ENCODE measurements at regions not wholly inside any gene's neighbourhood (a gene's known extent, or its start where the extent isn't known, plus 50 kb on each side); places are given as distances from the start of the nearest gene placed in this dataset.

DNA sequence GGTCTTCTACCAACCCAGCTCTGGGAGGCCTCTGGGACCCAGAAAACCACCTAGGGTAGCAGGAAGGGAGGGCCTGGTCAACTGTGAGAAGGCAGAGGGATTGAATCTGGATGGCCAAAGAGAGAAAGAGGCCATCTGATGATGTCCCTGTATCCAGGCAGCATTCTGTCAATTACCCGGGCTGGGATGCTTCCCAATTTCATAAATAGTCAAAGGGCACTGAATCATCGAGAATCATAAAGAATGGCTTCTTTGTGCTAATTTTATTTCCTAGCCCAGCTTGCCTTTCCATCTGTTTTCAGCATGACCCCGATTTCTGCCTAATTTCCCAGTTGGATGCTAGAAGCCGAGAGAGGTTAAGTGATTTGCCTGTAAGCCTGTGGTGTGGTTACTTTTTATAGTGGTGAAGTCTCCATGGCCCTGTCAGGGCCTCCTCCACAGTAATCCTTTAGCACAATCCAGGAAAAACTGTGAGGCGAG is 129.2 kb downstream of the FAM43A start:
- WGBS (ENCODE audit: missing lambda C conversion rate): 43% methylated on average over 5 of the region's 5 CpGs
- no peak for ATAC-seq
- Histone ChIP-seq H3K4me3 (no peak overlapping the region), H3K4me2 (no peak overlapping the region), H3K9me3 (no peaks in the 10 kb centered on the region), H3K4me1 (no peaks in the 10 kb centered on the region), H3K27ac (no peak overlapping the region)
- no peak for FAIRE-seq
- TF ChIP-seq RARB (CRISPR knock-in tag; IDR thresholded peaks at IDR 0.05): no peak
- no peak for TF ChIP-seq HOXA7 (CRISPR knock-in tag; IDR thresholded peaks at IDR 0.05)
- TF ChIP-seq, protein P1, sequence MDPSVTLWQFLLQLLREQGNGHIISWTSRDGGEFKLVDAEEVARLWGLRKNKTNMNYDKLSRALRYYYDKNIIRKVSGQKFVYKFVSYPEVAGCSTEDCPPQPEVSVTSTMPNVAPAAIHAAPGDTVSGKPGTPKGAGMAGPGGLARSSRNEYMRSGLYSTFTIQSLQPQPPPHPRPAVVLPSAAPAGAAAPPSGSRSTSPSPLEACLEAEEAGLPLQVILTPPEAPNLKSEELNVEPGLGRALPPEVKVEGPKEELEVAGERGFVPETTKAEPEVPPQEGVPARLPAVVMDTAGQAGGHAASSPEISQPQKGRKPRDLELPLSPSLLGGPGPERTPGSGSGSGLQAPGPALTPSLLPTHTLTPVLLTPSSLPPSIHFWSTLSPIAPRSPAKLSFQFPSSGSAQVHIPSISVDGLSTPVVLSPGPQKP (IDR thresholded peaks at IDR 0.05; ENCODE audit: low read depth, low read length): no peak
- no peak for TF ChIP-seq MAZ (IDR thresholded peaks at IDR 0.05; ENCODE audit: borderline replicate concordance, low read depth, low read length)
- TF ChIP-seq CHD2 (IDR thresholded peaks at IDR 0.05; ENCODE audit: low read length, partially characterized antibody): no peak
- TF ChIP-seq GATA3 (IDR thresholded peaks at IDR 0.05; ENCODE audit: borderline replicate concordance): no peak
- TF ChIP-seq, protein P2, sequence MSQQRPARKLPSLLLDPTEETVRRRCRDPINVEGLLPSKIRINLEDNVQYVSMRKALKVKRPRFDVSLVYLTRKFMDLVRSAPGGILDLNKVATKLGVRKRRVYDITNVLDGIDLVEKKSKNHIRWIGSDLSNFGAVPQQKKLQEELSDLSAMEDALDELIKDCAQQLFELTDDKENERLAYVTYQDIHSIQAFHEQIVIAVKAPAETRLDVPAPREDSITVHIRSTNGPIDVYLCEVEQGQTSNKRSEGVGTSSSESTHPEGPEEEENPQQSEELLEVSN (IDR thresholded peaks at IDR 0.05; ENCODE audit: borderline replicate concordance, low read depth): no peak
- TF ChIP-seq HDAC2 (IDR thresholded peaks at IDR 0.05): no peak
- no peak for TF ChIP-seq ESRRA (IDR thresholded peaks at IDR 0.05; ENCODE audit: borderline replicate concordance, low read length)
- no peak for TF ChIP-seq FOSL2 (IDR thresholded peaks at IDR 0.05)
- no peak for TF ChIP-seq FOSL2 (CRISPR knock-in tag; IDR thresholded peaks at IDR 0.05)
- TF ChIP-seq, protein P3, sequence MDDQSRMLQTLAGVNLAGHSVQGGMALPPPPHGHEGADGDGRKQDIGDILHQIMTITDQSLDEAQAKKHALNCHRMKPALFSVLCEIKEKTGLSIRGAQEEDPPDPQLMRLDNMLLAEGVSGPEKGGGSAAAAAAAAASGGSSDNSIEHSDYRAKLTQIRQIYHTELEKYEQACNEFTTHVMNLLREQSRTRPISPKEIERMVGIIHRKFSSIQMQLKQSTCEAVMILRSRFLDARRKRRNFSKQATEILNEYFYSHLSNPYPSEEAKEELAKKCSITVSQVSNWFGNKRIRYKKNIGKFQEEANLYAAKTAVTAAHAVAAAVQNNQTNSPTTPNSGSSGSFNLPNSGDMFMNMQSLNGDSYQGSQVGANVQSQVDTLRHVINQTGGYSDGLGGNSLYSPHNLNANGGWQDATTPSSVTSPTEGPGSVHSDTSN (IDR thresholded peaks at IDR 0.05): no peak
- TF ChIP-seq HOXB5 (CRISPR knock-in tag; IDR thresholded peaks at IDR 0.05): no peak
- no peak for TF ChIP-seq POLR2AphosphoS2 (conservative IDR thresholded peaks at IDR 0.05; ENCODE audit: low read length)
- TF ChIP-seq, protein P4, sequence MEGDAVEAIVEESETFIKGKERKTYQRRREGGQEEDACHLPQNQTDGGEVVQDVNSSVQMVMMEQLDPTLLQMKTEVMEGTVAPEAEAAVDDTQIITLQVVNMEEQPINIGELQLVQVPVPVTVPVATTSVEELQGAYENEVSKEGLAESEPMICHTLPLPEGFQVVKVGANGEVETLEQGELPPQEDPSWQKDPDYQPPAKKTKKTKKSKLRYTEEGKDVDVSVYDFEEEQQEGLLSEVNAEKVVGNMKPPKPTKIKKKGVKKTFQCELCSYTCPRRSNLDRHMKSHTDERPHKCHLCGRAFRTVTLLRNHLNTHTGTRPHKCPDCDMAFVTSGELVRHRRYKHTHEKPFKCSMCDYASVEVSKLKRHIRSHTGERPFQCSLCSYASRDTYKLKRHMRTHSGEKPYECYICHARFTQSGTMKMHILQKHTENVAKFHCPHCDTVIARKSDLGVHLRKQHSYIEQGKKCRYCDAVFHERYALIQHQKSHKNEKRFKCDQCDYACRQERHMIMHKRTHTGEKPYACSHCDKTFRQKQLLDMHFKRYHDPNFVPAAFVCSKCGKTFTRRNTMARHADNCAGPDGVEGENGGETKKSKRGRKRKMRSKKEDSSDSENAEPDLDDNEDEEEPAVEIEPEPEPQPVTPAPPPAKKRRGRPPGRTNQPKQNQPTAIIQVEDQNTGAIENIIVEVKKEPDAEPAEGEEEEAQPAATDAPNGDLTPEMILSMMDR (IDR thresholded peaks at IDR 0.05): no peak
- TF ChIP-seq SREBF2 (IDR thresholded peaks at IDR 0.05): no peak
- no peak for TF ChIP-seq ZFP36 (IDR thresholded peaks at IDR 0.05; ENCODE audit: borderline replicate concordance, partially characterized antibody)
- TF ChIP-seq KDM1A (IDR thresholded peaks at IDR 0.05; ENCODE audit: low read depth): no peak
- no peak for TF ChIP-seq CBX2 (IDR thresholded peaks at IDR 0.05; ENCODE audit: borderline replicate concordance, low read depth)
- TF ChIP-seq SMC3 (IDR thresholded peaks at IDR 0.05): no peak
- TF ChIP-seq ZNF302 (CRISPR knock-in tag; IDR thresholded peaks at IDR 0.05): no peak
- POLR2A ChIA-PET: interaction anchor here (0.6 kb wide), 1 partner anchor 26 kb away, joined by 5 read pairs; no protein-coding TSS in a partner anchor
- CTCF ChIA-PET: interaction anchor here (0.6 to 1.7 kb wide), 3 partner anchors 95 to 191 kb away, joined by 3 to 4 read pairs (median 3); no protein-coding TSS in a partner anchor
- no peak for DNase-seq (ENCODE audit: low read depth in 1 of 2, low spot score in 1 of 2)

DNA sequence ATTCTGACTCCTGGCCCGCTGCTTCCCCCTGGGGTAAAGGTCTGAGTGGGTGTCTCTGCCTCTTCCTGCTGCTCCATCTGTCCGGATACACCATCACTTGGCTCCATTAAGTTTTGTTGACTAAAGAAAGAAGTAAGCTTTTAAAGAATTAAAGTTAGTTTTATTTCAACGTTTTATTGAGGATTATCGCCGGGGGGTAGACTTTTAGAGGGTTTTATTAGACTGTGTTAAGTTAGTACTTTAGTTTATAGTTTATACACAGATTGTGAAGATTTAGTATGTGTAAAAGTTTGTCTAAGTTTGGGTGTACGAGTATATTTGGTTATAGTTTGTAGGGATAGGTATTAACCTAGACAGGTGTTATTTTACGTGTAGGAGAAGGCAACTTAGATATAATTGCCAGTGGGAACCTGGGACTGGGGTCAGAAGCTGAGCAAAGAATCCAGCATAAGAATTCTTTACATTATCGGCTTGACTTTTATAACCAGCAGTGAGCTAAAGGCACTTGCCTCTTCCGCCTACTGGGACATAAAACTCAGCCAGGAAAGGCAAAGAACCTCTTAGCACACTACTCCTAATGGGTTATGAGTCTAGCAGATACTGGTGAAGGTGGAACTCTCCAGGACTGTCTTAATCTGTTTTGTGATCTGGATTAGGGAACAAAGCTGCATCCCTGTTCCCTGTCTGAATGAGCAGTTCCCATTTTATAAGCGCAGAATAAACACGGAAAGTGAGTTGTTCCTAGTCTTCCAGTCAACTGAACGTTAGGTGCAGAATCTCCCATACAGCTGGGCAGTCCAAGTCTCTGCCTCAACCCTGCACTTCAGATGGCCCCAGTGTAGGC is 131.3 kb downstream of the FAM43A start:
- ATAC-seq (no peak), FAIRE-seq (no peak), DNase-seq (ENCODE audit: low read depth in 1 of 2, low spot score in 1 of 2) (no peak)
- H3K4me2 ChIP-seq: no peak overlapping the region
- H3K27ac ChIP-seq: no peak overlapping the region
- H3K9me3 ChIP-seq: no peaks in the 10 kb centered on the region
- TF ChIP-seq TP53 (CRISPR knock-in tag; IDR thresholded peaks at IDR 0.05): no peak
- TF ChIP-seq, protein P1 (IDR thresholded peaks at IDR 0.05; ENCODE audit: low read depth, low read length): no peak
- ChIA-PET CTCF (no interaction called here), POLR2A (no interaction called here)
- no peak overlapping the region for H3K4me3 ChIP-seq
- no peaks in the 10 kb centered on the region for H3K4me1 ChIP-seq
- 65% methylated on average over 12 of the region's 12 CpGs for WGBS (ENCODE audit: missing lambda C conversion rate)

Data from A549 (cell line).